GM12878 (cell line): ENCODE measurements at regions not wholly inside any gene's neighbourhood (a gene's known extent, or its start where the extent isn't known, plus 50 kb on each side); places are given as distances from the start of the nearest gene placed in this dataset.

Experiments used
- ATAC-seq: fragments of 200-7000 bp; cut with Tn5 transposase; 3 replicates; pipeline ENCODE4 v1.9.1; 2020; ENCODE audit warnings: mild to moderate bottlenecking, moderate library complexity
- BruUV-seq: library from RNA; stranded (reverse); fragments of 400-500 nt; replicated peaks from 2 replicates; lab custom pipeline; 2021; lab: Mats Ljungman, UMichigan
- CTCF ChIA-PET: fragments of 300-600 bp; sonication (Branson Sonifier 250); formaldehyde crosslinking; extraction: SDS; loops from one replicate; lab custom pipeline; 2021; ENCODE audit warnings: inconsistent platforms; lab: Yijun Ruan, JAX
- POLR2A ChIA-PET: fragments of 350-600 bp; formaldehyde crosslinking; extraction: SDS; loops from one replicate; lab custom pipeline; 2021; ENCODE audit warnings: inconsistent platforms; lab: Charles Lee
- RAD21 ChIA-PET: fragments of 300-600 bp; sonication (Branson Sonifier 250); formaldehyde crosslinking; loops from one replicate; lab custom pipeline; 2023; ENCODE audit warnings: antibody characterized with exemption; ENCODE audit not compliant: unreplicated experiment; lab: Charles Lee
- SMC1A ChIA-PET: fragments of 300-600 bp; sonication (Branson Sonifier 250); formaldehyde crosslinking; loops from one replicate; lab custom pipeline; 2023; ENCODE audit not compliant: unreplicated experiment, uncharacterized antibody; lab: Charles Lee
- DNase-seq: peaks from one replicate; pipeline ENCODE4 v3.0.0-alpha.2; 2011; ENCODE audit warnings: low read depth, low spot score
- FAIRE-seq: peaks from 3 replicates; lab custom pipeline; 2011; peaks lifted over from hg19 to GRCh38; lab: Jason Lieb, UNC
- H2AFZ ChIP-seq: 2 replicates; pipeline ENCODE4 v1.6.0; 2011; ENCODE audit warnings: low read depth, low read length, control low read depth; ENCODE audit not compliant: control insufficient read depth
- H3K27ac ChIP-seq: 2 replicates; pipeline ENCODE4 v1.5.1; 2011; ENCODE audit warnings: control low read depth; ENCODE audit not compliant: control insufficient read depth, insufficient read depth
- H3K27me3 ChIP-seq, 2 experiments: replicated peaks in 1 of 2; 2 replicates each; pipeline versions ENCODE4 v1.6.0 to v1.6.1; 2011; ENCODE audit warnings: low read length in 1 of 2; ENCODE audit not compliant: control insufficient read depth in 2 of 2, insufficient read depth in 2 of 2
- H3K36me3 ChIP-seq, 2 experiments: 2 replicates each; pipeline ENCODE4 v1.5.1; 2011; ENCODE audit warnings: low read length in 1 of 2; ENCODE audit not compliant: control insufficient read depth in 2 of 2, insufficient read depth in 2 of 2
- H3K4me1 ChIP-seq: 2 replicates; pipeline ENCODE4 v1.6.1; 2011; ENCODE audit warnings: mild to moderate bottlenecking, low read length, moderate library complexity, mixed read lengths; ENCODE audit not compliant: control insufficient read depth, insufficient read depth
- H3K4me2 ChIP-seq: 2 replicates; pipeline ENCODE4 v1.6.0; 2011; ENCODE audit warnings: control low read depth; ENCODE audit not compliant: control insufficient read depth, insufficient read depth
- H3K4me3 ChIP-seq: fragments of 200-600 bp; sonication (generic); 2 replicates; pipeline ENCODE4 v1.5.1; 2016
- H3K79me2 ChIP-seq: 2 replicates; pipeline ENCODE4 v1.6.0; 2011; ENCODE audit warnings: low read length; ENCODE audit not compliant: control insufficient read depth, insufficient read depth
- H3K9ac ChIP-seq: 2 replicates; pipeline ENCODE4 v1.8.0; 2011; ENCODE audit warnings: low read length, control low read depth, mixed read lengths; ENCODE audit not compliant: control insufficient read depth, insufficient read depth
- H3K9me3 ChIP-seq: replicated peaks from 3 replicates; pipeline ENCODE4 v1.5.1; 2011; ENCODE audit warnings: mild to moderate bottlenecking, low read length; ENCODE audit not compliant: control insufficient read depth, insufficient read depth
- H4K20me1 ChIP-seq: 2 replicates; pipeline ENCODE4 v1.6.0; 2011; ENCODE audit not compliant: control insufficient read depth, insufficient read depth
- BCL3 ChIP-seq: IDR thresholded peaks from 2 replicates; pipeline ENCODE4 v1.6.1; 2011; ENCODE audit warnings: borderline replicate concordance, low read depth, mild to moderate bottlenecking, moderate library complexity, low read length; ENCODE audit not compliant: insufficient read depth, poor library complexity, severe bottlenecking
- IKZF2 ChIP-seq, 2 experiments: fragments of 450-650 bp; IDR thresholded peaks; 2 replicates each; pipeline ENCODE4 v1.6.1; 2017; ENCODE audit warnings: mild to moderate bottlenecking in 2 of 2, moderate library complexity in 2 of 2
- IRF3 ChIP-seq: fragments of 450-650 bp; IDR thresholded peaks from 2 replicates; pipeline ENCODE4 v1.6.1; 2014; ENCODE audit warnings: mild to moderate bottlenecking
- IRF4 ChIP-seq: IDR thresholded peaks from 2 replicates; pipeline ENCODE4 v1.6.1; 2011; ENCODE audit warnings: low read depth, low read length
- KLF5 ChIP-seq: fragments of 450-650 bp; IDR thresholded peaks from 2 replicates; pipeline ENCODE4 v1.6.1; 2014; ENCODE audit warnings: mild to moderate bottlenecking; ENCODE audit not compliant: partially characterized antibody
- NFYA ChIP-seq: IDR thresholded peaks from 2 replicates; pipeline ENCODE4 v1.6.1; 2011; ENCODE audit warnings: low read depth, mild to moderate bottlenecking, low read length, improper control_type of control experiment, borderline replicate concordance
- NR2F1 ChIP-seq: fragments of 450-650 bp; conservative IDR thresholded peaks from 2 replicates; pipeline ENCODE4 v1.6.1; 2017; ENCODE audit warnings: mild to moderate bottlenecking
- POLR2AphosphoS2 ChIP-seq: IDR thresholded peaks from 2 replicates; pipeline ENCODE4 v1.6.1; 2011; ENCODE audit warnings: low read depth, mild to moderate bottlenecking, low read length, improper control_type of control experiment, moderate library complexity
- RB1 ChIP-seq: fragments of 450-650 bp; formaldehyde crosslinking; IDR thresholded peaks from 2 replicates; pipeline ENCODE4 v1.6.1; 2017; ENCODE audit warnings: mild to moderate bottlenecking, borderline replicate concordance
- SMC3 ChIP-seq: IDR thresholded peaks from 2 replicates; pipeline ENCODE4 v1.6.1; 2011; ENCODE audit warnings: low read length, improper control_type of control experiment, borderline replicate concordance
- USF1 ChIP-seq: IDR thresholded peaks from 2 replicates; pipeline ENCODE4 v1.6.1; 2011; ENCODE audit warnings: borderline replicate concordance, low read depth, mild to moderate bottlenecking, moderate library complexity, mixed read lengths, low read length; ENCODE audit not compliant: insufficient read depth; ENCODE audit errors: extremely low read length
- ZNF207 ChIP-seq: fragments of 450-650 bp; IDR thresholded peaks from 2 replicates; pipeline ENCODE4 v1.6.1; 2014; ENCODE audit warnings: antibody characterized with exemption, mild to moderate bottlenecking, borderline replicate concordance
- WGBS: methylation state at CpG from one replicate; pipeline ENCODE4 v1.1.6; 2016; ENCODE audit warnings: low lambda C conversion rate; ENCODE audit not compliant: insufficient replicate concordance, insufficient coverage; ENCODE audit errors: missing lambda C conversion rate; 5-methylcytosine and 5-hydroxymethylcytosine counted together
- in situ Hi-C: fragments of 300-500 bp; cut with MboI; formaldehyde crosslinking; loops from 9 replicates; pipeline ENCODE4 v1.14.3; 2018; ENCODE audit warnings: mixed read lengths
- intact Hi-C: fragments of 100-400 bp; cut with micrococcal nuclease; formaldehyde crosslinking; loops from one replicate; pipeline ENCODE4 v1.14.2; 2022; ENCODE audit not compliant: unreplicated experiment

- ChIA-PET SMC1A (no interaction called here), POLR2A (no interaction called here), CTCF (interaction anchor here (2.3 kb wide), 1 partner anchor 9 kb away, joined by 13 read pairs; no protein-coding TSS in a partner anchor), RAD21 (no interaction called here)
- BruUV-seq: no TSS peak
- intact Hi-C loops (no loop called here), in situ Hi-C loops (no loop called here)
- Histone ChIP-seq H3K9ac (no peak overlapping the region), H3K4me1 (no peaks in the 10 kb centered on the region), H3K4me3 (no peak overlapping the region), H3K4me2 (no peak overlapping the region), H3K36me3 (no peaks in the 10 kb centered on the region), H4K20me1 (no peaks in the 10 kb centered on the region), H3K79me2 (no peaks in the 10 kb centered on the region), H3K27ac (no peak overlapping the region), H3K27me3 (no peaks in the 10 kb centered on the region), H3K9me3 (no peaks in the 10 kb centered on the region), H2AFZ (no peak overlapping the region)
- WGBS: 3% methylated on average over 2 of the region's 2 CpGs
- ATAC-seq: no peak
- no peak for TF ChIP-seq IRF4
- no peak for TF ChIP-seq BCL3
- TF ChIP-seq IRF3: no peak
- no peak for TF ChIP-seq RB1
- TF ChIP-seq NR2F1: no peak
- TF ChIP-seq SMC3: no peak
- no peak for TF ChIP-seq NFYA
- TF ChIP-seq USF1: no peak
- no peak for TF ChIP-seq KLF5
- TF ChIP-seq POLR2AphosphoS2: no peak
- TF ChIP-seq IKZF2 (IDR thresholded peaks at IDR 0.05): no peak
- TF ChIP-seq ZNF207: no peak
- FAIRE-seq: no peak
- DNase-seq: no peak
Measured at GRCh38 chr18:64419156-64419555, 270.3 kb upstream of the LINC00305 start.
